ENCODE measurements at regions not wholly inside any gene's neighbourhood (a gene's known extent, or its start where the extent isn't known, plus 50 kb on each side); places are given as distances from the start of the nearest gene placed in this dataset.

DNA sequence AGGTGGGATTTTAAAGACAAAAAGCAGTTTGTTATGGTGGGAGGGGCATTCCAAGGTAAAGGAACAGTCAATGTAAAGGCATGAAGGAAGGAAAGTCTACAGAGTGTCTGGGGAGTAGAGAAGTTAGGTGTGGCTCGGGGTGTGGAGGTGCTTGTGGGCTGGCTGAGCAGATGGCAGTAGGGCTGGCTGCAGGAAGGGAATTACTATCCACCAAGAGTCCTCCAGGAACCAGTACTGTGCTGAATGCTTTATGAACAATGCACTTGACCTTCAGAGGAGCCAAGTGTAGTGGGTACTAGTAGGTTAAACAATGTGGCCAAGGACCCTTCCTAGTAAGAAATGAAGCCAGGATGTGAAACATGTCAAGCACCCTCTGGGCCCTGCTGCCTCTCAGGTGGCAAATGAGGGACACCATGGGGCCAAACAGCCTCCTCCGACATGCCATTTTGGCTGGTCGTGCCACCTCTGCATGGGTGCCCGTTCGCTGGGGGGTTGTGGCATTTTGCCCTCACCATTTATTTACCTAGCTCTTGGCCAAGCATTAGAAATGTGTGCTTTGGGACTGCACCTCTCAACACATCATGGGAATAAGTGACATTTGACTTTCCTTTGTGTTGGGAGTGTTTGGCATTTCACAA is 123.6 kb upstream of the TENM4 start:
- TF ChIP-seq, protein P1, sequence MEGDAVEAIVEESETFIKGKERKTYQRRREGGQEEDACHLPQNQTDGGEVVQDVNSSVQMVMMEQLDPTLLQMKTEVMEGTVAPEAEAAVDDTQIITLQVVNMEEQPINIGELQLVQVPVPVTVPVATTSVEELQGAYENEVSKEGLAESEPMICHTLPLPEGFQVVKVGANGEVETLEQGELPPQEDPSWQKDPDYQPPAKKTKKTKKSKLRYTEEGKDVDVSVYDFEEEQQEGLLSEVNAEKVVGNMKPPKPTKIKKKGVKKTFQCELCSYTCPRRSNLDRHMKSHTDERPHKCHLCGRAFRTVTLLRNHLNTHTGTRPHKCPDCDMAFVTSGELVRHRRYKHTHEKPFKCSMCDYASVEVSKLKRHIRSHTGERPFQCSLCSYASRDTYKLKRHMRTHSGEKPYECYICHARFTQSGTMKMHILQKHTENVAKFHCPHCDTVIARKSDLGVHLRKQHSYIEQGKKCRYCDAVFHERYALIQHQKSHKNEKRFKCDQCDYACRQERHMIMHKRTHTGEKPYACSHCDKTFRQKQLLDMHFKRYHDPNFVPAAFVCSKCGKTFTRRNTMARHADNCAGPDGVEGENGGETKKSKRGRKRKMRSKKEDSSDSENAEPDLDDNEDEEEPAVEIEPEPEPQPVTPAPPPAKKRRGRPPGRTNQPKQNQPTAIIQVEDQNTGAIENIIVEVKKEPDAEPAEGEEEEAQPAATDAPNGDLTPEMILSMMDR (IDR thresholded peaks at IDR 0.05), result no peak
- no peak for TF ChIP-seq POLR2A (IDR thresholded peaks at IDR 0.05)
